Muscle layer of colon (tissue), 2 donors: ENCODE measurements at regions not wholly inside any gene's neighbourhood (a gene's known extent, or its start where the extent isn't known, plus 50 kb on each side); places are given as distances from the start of the nearest gene placed in this dataset.

ENCODE experiments used
- H3K27ac ChIP-seq: one replicate; pipeline ENCODE4 v1.7.0; 2013; ENCODE audit warnings: low read depth, mild to moderate bottlenecking, low read length, moderate library complexity
- H3K27me3 ChIP-seq, 2 donors: one replicate each; pipeline ENCODE4 v1.7.0; 2013; ENCODE audit warnings: low read length in 2 of 2, mild to moderate bottlenecking in 2 of 2; ENCODE audit not compliant: insufficient read depth in 2 of 2, control insufficient read depth in 1 of 2
- H3K36me3 ChIP-seq: one replicate; pipeline ENCODE4 v1.7.0; 2013; ENCODE audit warnings: mild to moderate bottlenecking, low read length; ENCODE audit not compliant: insufficient read depth
- H3K4me1 ChIP-seq: one replicate; pipeline ENCODE4 v1.7.0; 2013; ENCODE audit warnings: mild to moderate bottlenecking, low read length; ENCODE audit not compliant: insufficient read depth
- H3K4me3 ChIP-seq, 2 donors: one replicate each; pipeline ENCODE4 v1.7.0; 2013; ENCODE audit warnings: low read length in 2 of 2, low read depth in 1 of 2, mild to moderate bottlenecking in 1 of 2, moderate library complexity in 1 of 2
- H3K9ac ChIP-seq: one replicate; pipeline ENCODE4 v1.7.0; 2013; ENCODE audit warnings: low read length
- H3K9me3 ChIP-seq: one replicate; pipeline ENCODE4 v1.7.0; 2013; ENCODE audit warnings: mild to moderate bottlenecking, low read length
- donor health status: abdominal sarcoma.
- donor health status: Adenocarcinoma of cecum.

DNA sequence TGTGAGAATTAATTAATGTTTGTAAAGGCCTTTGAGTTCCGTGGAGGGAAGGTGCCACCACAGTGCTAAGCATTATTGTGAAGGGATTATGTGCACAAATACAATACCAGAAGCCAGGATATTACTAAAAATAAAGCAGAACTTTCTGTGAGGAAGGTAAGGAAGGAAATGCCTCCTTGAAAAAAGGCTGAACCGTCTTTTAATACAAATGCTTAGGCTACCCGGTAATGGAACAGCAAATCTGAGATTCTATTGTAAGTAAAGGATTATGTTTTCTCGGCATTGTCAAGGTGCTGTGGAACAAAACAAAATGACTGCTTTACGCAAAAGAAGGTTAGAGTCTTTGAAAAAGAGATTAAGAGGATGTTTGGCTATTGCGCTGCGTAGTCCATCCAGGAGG, 57.9 kb upstream of the SPRY1 start:
- Histone ChIP-seq H3K36me3 (no peaks in the 10 kb centered on the region), H3K9me3 (no peaks in the 10 kb centered on the region), H3K9ac (no peak overlapping the region), H3K27me3 (no peaks in the 10 kb centered on the region), H3K27ac (no peak overlapping the region), H3K4me3 (no peak overlapping the region), H3K4me1 (no peaks in the 10 kb centered on the region)

DNA sequence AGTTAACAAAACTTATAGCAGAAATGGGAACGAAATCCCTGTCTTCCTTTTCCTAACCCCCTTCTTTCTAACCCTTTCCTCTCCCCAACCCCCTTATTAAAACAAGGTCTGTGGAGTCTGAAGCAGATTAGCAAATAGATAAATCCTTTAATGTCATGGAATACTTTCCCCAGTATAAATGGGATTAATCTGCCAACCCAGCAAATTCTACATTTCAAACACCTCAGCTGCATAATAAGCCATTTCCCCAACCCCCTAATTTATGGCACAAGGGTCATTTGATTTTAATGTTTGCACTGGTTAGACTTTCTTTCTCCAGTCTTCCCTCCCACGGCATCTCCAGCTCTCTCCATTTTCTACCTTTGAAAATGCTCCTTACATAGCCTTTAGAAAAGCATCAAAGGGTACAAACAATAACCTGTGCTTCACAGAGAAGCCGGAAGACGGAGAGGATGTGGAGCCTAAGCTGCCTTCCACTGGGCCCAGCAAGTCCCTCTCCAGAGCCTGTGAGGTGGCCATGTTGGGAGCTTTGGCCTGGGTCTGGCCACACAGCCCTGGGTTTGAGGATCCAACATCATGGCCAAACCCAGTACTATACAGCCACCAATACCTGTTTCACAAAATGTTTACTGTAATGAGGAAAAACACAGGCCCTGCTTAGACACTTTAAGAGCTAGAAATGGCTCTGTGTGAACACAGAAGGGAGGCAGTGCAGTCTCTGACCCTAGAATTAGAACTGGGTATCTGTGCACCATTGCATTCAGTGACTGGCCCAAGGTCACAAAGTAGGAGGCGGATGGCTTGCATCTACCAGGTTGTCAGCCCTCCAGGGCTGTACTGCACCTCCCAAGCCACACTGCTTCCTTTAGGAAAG, 56.9 kb upstream of the SPRY1 start:
- Histone ChIP-seq H3K9me3 (no peaks in the 10 kb centered on the region), H3K36me3 (no peaks in the 10 kb centered on the region), H3K27ac (no peak overlapping the region), H3K4me1 (no peaks in the 10 kb centered on the region), H3K27me3 (no peaks in the 10 kb centered on the region), H3K9ac (no peak overlapping the region), H3K4me3 (no peak overlapping the region)

DNA sequence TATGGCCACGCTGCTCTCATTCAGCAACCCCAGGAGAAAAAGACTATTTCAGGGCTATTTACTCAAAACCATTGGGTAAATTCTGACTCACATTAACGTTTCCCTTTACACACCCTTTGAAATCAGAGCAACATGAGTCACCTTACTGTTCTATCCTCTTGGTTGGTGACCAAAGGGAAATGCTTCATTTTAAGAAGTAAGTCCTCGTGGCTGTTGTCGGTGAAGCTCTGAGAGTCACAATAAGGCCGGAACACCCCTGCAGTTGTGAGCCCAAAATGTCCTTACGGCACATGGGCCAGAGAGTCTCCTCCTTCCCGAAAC, 56.3 kb upstream of the SPRY1 start:
- Histone ChIP-seq H3K9me3 (no peaks in the 10 kb centered on the region), H3K9ac (no peak overlapping the region), H3K36me3 (no peaks in the 10 kb centered on the region), H3K27ac (no peak overlapping the region), H3K4me3 (no peak overlapping the region), H3K4me1 (no peaks in the 10 kb centered on the region), H3K27me3 (no peaks in the 10 kb centered on the region)

DNA sequence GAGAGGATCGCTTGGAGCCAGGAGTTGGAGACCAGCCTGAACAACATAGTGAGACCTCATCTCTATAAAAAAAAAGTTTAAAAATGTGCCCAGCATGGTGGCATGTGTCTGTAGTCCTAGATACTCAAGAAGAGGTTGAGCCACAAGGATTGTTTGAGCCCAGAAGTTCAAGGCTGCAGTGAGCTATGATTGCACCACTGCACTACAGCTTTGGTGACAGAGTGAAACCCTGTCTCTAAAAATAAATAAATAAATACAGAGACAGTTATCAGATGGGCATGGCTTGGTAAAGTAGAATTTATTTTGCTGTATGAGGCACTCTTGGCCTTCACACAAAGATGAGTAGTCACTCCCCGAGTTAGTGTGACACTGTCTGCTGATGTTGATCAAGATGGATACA, 54.1 kb upstream of the SPRY1 start:
- no peaks in the 10 kb centered on the region for H3K4me1 ChIP-seq
- H3K27me3 ChIP-seq = no peaks in the 10 kb centered on the region
- H3K9ac ChIP-seq = no peak overlapping the region
- H3K4me3 ChIP-seq = no peak overlapping the region
- no peaks in the 10 kb centered on the region for H3K36me3 ChIP-seq
- no peak overlapping the region for H3K27ac ChIP-seq
- no peaks in the 10 kb centered on the region for H3K9me3 ChIP-seq

DNA sequence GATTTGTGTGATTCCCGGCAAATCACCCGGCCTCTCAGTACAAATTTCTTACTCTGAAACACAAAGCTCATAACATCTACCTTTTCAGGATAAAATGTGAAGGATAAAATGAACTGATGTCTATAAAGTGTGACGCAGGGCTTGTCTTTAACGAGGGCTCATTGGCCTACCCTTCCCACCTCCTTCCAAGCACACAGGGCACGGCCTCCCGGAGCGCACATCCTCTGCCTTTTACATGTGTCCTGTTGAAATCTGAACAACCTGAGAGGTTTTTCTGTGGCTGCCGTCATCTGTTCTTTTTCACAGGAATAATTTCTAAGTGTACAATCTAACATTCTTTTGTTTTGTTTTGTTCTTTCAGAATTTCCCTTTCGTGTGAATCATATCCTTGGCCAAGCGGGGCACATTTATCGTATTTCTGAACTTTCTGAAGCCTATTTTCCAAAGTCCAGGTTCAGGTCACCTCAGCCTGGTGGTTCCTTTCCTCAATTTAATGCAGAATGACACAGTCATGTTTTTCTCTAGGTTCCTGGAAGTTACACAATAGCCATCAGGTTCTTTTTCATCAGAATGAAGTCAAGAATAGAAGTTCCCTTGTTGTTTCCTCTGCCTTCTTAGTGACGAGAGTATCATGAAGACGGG, 53.1 kb upstream of the SPRY1 start:
- Histone ChIP-seq H3K4me1 (no peaks in the 10 kb centered on the region), H3K36me3 (no peaks in the 10 kb centered on the region), H3K27me3 (no peaks in the 10 kb centered on the region)

DNA sequence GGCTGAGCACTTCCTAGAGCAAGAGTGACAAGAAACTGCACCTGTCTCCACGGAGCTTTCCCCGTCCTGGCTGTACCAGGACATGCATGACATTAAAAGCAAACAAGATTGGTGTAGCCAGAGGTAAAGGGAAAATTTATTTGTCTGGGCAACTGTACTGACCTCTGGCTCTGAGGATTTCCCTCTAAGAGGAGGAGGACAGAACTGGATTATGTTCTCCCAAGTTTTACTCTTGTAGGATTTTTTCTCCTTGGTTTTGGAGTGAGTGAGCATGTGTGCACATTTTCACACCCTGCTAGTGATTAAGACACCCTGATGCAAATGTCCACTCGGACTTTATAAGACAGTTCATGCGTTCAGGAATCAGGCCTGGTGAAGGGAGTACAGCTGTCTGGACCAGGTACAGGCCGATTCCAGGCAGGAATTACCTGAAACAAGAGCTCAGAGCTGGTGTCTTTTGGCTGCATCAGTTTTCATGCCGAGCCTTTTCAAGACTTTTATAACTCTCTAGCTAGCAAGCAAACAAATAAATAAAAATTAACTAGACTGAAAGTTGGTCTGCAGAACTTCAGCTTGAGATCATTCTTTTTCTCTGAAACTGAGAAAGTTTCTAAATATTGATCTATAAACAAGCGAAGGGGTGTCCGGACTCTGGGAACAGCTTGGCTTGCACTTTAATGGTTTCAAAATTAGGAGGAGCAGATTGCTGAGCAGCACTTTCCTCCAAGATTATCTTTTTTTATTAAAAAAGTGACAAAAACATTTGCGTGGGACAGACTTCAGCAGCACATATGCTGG, 51.3 kb upstream of the SPRY1 start:
- H3K9me3 ChIP-seq = no peaks in the 10 kb centered on the region
- H3K4me1 ChIP-seq = no peaks in the 10 kb centered on the region
- no peaks in the 10 kb centered on the region for H3K36me3 ChIP-seq
- no peak overlapping the region for H3K9ac ChIP-seq
- no peak overlapping the region for H3K27ac ChIP-seq
- H3K27me3 ChIP-seq = no peaks in the 10 kb centered on the region
- H3K4me3 ChIP-seq = no peak overlapping the region

More for the DNA sequence above, 53.1 kb upstream of the SPRY1 start:
- H3K9ac ChIP-seq = no peak overlapping the region
- no peak overlapping the region for H3K4me3 ChIP-seq
- no peak overlapping the region for H3K27ac ChIP-seq
- no peaks in the 10 kb centered on the region for H3K9me3 ChIP-seq

DNA sequence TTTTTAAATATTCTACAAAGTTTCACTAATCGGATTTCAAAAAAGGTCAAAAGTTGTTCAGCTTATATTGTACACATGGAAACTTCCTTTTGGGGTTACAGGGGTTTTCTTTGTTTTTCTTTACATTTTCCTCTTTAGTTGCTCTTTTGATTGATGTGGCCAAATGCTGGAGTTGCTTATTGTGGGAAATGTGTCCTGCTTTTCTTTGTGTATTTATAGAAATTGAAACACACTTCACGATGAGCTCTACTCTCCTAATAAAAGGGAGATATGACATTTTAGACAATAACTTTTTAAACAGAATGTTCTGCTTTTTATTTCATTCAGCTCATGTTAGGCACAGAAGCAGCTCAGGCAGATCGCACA, 50.7 kb upstream of the SPRY1 start:
- no peaks in the 10 kb centered on the region for H3K36me3 ChIP-seq
- no peaks in the 10 kb centered on the region for H3K9me3 ChIP-seq
- no peak overlapping the region for H3K9ac ChIP-seq
- no peaks in the 10 kb centered on the region for H3K27me3 ChIP-seq
- no peak overlapping the region for H3K4me3 ChIP-seq
- H3K4me1 ChIP-seq = no peaks in the 10 kb centered on the region
- no peak overlapping the region for H3K27ac ChIP-seq

DNA sequence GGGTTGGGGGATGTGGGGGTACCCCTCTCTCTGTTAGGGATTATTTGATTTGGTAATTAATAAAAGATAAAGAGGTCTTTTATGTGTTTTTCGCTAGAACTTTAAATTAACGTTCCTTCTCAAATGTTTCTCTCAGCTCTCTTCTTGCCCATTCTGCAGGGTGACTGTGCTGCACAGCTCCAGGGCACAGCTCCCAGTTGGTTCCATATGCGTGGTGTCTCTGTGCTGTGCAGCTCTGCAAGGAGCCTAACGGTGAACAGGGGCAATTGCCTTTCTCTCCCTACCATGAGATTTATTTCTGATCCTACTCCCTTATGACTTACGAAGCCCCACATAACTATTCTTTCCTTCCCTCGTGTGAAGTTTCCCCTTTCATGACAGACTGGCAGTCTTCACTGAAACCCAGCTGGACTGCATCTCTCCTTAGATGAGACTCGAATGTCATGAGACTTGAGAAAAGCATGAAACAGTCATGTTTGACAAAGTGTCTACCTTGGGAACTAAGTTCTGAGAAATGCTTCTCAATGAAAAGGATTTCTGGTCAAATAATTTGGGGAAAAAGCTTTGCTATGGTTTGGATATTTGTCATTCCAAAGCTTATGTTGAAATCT, 50.2 kb upstream of the SPRY1 start:
- no peak overlapping the region for H3K27ac ChIP-seq
- H3K4me3 ChIP-seq = no peak overlapping the region
- H3K4me1 ChIP-seq = no peaks in the 10 kb centered on the region

More for the DNA sequence above, 50.2 kb upstream of the SPRY1 start:
- no peak overlapping the region for H3K9ac ChIP-seq
- H3K9me3 ChIP-seq = no peaks in the 10 kb centered on the region
- H3K36me3 ChIP-seq = no peaks in the 10 kb centered on the region
- no peaks in the 10 kb centered on the region for H3K27me3 ChIP-seq
